IMR-90 (cell line): ENCODE measurements at regions not wholly inside any gene's neighbourhood (a gene's known extent, or its start where the extent isn't known, plus 50 kb on each side); places are given as distances from the start of the nearest gene placed in this dataset.

Source experiments
- POLR2A ChIP-seq: IDR thresholded peaks from 2 replicates; pipeline ENCODE4 v1.6.1; 2012; ENCODE audit warnings: mild to moderate bottlenecking, low read depth, low read length
- RAD21 ChIP-seq: IDR thresholded peaks from 2 replicates; pipeline ENCODE4 v1.6.1; 2012; ENCODE audit warnings: low read length, improper control_type of control experiment
- RCOR1 ChIP-seq: IDR thresholded peaks from 2 replicates; pipeline ENCODE4 v1.6.1; 2012; ENCODE audit warnings: mild to moderate bottlenecking, low read length, improper control_type of control experiment; ENCODE audit not compliant: insufficient replicate concordance
- SMC3 ChIP-seq: fragments of 150-350 bp; IDR thresholded peaks from 2 replicates; pipeline ENCODE4 v1.6.1; 2016; ENCODE audit warnings: low read depth, mild to moderate bottlenecking, antibody characterized with exemption, low read length, moderate library complexity
- TF ChIP-seq, protein P1 (sequence below): conservative IDR thresholded peaks from 2 replicates; pipeline ENCODE4 v1.5.1; 2012; ENCODE audit warnings: mild to moderate bottlenecking, low read depth, low read length, improper control_type of control experiment

- no peak for TF ChIP-seq RCOR1
- TF ChIP-seq, protein P1, sequence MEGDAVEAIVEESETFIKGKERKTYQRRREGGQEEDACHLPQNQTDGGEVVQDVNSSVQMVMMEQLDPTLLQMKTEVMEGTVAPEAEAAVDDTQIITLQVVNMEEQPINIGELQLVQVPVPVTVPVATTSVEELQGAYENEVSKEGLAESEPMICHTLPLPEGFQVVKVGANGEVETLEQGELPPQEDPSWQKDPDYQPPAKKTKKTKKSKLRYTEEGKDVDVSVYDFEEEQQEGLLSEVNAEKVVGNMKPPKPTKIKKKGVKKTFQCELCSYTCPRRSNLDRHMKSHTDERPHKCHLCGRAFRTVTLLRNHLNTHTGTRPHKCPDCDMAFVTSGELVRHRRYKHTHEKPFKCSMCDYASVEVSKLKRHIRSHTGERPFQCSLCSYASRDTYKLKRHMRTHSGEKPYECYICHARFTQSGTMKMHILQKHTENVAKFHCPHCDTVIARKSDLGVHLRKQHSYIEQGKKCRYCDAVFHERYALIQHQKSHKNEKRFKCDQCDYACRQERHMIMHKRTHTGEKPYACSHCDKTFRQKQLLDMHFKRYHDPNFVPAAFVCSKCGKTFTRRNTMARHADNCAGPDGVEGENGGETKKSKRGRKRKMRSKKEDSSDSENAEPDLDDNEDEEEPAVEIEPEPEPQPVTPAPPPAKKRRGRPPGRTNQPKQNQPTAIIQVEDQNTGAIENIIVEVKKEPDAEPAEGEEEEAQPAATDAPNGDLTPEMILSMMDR, result no peak
- TF ChIP-seq POLR2A, result no peak
- no peak for TF ChIP-seq SMC3
- no peak for TF ChIP-seq RAD21
These were observed 334.8 kb downstream of the NSG2 start for GRCh38 chr5:174380311-174380710.
